CD4-positive, alpha-beta T cell treated with Interferon alpha-2 for 1 hour (primary cell): ENCODE measurements at regions not wholly inside any gene's neighbourhood (a gene's known extent, or its start where the extent isn't known, plus 50 kb on each side); places are given as distances from the start of the nearest gene placed in this dataset.

Experiments used
- DNase-seq, 2 donors: peaks; one replicate each; pipeline ENCODE4 v3.0.0-alpha.2; 2020 to 2022

DNA sequence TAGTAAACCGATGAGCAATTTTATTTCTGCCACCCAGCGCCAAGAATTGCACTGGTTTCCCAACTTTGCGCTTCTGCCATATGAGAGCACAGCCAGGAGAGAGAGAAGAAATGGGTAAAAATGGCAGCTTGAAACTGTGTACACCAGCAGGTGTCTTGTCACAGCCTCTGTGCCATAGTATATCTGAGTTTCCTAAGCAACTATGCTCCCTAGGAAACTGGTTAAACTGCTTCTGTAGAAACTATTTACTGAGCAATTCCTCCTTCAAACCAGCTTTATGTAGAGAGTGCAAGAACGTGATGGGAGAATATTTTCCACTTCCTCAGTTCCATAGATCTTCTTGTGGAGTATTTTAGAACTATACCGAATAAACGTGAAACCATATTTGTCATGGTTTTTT, 1361.3 kb downstream of the PCDH9 start:
- DNase-seq: no peak

DNA sequence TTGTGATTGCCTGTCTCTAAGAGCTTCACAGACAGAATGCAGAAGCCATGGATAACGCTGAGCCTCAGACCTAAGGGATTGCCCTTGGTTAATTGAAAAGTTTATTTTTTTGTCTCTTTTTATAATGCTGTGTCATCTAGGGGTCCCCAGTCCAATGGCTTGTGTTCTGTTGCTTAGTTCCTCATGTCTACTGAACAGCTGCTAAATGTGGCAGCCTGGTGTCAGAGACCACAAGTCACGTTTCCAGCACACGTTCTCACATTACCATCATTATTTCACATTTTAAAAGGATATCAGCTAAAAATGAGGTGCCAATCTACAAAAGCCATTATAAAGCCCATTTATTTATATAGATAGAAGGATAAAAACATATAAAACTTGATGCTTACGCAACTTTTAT, 1362.0 kb downstream of the PCDH9 start:
- no peak for DNase-seq

DNA sequence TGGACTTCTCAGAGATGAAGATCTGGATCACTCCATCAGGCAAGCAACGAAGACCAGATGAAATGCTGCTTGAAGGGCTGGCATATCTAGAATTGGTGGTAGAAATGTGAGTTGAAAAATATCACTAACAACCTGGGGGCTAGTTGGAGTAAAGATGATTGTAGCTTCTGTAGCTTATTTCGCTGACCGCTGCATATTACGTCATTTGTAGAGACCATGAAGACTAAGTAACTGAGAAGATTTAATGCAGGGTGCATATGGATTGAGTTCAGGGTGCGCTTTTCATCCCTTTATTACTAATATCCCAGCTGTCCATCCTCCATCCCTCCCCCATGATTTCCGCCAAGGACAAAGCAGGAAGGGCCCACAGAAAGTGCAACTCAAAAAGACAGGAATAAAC, 1364.0 kb downstream of the PCDH9 start:
- no peak for DNase-seq

DNA sequence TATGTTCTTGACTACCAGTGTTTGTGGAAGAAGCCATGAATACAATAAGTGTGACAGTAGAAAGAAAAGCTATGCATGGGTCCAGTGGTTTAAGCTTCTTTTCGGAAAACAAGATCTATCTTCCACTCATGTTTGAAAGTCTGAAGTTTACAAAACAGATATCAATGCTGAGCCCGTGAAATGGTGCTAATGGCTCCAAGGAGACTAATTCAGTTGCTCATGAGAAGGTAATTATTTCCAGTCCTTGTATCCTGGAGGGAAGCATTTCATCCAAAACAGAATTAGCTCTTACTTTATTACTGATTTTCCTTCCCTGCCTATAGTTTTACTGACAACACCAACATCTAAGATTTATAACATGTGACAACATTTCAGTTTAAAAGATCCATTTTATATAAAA, 1364.9 kb downstream of the PCDH9 start:
- DNase-seq: no peak

DNA sequence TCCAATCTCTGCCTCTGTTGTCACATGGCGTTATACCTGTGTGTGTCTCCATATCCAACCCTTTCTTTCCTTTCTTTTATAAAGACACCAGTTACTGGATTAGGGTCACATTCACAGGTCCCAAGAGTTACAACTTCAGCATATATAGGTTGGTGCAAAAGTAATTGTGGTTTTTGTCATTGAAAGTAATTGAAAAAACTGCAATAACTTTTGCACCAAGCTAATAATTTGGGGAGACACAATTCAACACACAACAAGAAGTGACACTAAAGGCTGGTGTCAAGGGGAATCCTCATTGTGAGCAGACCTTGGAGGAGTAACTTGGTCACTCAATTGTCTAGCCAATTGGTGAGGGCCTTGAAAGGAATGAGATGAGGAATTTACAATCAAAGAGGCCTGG, 1366.1 kb downstream of the PCDH9 start:
- no peak for DNase-seq

DNA sequence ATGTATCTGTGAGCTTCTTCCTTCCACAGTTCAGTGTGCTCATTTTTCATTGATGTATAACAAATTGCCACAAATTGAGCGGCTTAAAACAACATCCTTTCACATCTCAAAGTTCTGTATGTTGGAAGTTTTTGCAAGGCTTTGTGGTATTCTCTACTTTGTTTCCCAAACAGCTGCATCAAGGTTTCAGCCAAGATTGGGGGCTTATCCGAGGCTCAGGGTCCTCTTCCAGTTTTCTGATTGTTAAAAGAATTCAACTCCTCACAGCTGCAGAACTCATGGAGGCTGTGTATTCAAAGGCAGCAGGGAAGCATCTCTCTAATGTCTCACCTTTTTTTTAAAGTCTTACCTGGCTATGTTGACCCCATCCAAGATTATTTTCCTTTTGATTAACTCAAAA, 1369.8 kb downstream of the PCDH9 start:
- no peak for DNase-seq

DNA sequence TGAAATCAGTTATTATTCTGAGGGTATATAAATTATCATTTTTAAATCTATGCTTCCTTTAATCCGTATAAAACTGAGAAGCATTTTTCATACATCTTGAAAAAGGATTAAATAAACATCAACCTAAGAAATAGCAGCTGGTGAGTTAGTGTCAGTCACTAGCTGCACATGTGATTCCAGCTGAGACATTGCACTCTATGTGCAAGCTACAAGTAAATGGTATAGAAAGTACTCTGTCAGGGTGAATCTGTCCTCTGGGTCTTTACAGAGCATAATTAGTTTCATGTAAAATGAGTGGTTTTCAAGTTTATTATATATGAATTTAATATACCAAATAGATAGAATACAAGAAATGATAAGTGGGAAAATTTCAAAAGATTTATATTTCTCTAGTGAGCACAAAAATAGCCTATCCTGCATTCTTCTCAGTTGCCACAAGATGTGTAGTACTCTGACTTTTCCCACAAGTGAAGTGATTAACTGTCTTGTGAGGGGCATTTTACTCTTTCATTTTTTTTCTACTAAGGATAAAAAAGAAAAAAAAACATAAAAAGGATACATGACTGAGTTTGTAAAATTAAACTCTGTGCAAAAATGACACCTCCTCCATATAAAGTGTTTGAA, 1372.1 kb downstream of the PCDH9 start:
- DNase-seq: no peak

DNA sequence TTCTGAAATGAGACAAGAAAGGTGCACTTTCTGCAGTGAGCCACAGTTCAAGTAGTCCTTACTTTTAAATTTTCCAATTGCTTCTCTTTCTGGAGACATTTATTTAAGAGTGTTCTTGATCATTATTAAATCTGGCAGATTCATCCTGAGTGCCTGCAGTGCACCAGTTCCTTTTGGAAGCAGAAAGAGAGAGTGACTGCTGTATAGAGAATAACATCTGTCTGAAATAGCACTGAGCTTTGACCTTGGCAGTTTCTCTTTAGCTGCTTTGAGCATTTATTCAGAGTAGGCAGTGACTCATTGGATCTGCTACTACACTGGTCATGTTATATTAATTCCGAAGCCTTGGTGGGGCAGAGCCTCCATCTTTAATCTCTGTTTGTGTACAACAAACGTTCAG, 1373.7 kb downstream of the PCDH9 start:
- no peak for DNase-seq

DNA sequence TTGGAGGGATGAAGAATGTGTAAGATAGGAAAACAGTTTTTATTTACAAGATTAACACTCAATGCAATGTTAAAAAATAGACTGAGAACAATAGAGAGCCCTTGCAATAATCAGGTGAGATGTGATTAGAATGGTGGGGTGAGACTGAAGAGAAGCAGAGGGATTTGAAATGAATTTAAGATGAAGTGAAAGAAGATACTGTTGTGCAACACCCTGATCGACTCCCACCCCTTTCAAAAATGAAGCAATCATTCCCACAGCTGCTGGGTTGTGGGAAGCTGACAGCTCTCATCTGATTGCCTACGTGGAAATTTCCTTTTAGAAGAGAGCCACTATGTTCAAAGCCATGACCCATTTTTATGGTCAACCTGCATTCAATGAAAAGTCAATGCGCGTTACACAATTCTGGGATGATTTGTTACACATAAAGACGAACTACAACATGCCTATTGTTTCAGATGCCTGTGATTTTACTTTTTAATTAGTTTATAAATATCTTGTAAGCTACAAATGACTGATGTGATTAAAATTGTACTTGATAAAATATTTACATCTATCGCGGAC, 1374.8 kb downstream of the PCDH9 start:
- no peak for DNase-seq

DNA sequence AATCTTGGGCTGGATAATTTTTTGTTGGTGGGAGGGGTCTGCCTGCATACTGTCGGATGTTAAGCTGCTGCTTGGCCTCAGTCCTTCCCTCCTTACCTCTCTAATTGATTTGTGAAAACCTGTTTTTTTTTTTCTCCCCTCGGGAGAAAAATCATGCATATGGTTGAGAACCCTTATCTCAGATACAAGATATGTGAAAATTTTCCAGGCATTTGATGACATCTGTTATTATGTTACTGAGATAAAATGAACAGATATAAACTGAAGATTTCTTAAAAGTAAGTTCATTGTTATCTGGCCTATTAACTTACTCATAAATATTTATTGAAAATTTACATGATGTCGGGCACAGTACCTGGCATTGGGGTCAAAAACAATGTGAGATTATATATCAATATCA, 1375.7 kb downstream of the PCDH9 start:
- no peak for DNase-seq

DNA sequence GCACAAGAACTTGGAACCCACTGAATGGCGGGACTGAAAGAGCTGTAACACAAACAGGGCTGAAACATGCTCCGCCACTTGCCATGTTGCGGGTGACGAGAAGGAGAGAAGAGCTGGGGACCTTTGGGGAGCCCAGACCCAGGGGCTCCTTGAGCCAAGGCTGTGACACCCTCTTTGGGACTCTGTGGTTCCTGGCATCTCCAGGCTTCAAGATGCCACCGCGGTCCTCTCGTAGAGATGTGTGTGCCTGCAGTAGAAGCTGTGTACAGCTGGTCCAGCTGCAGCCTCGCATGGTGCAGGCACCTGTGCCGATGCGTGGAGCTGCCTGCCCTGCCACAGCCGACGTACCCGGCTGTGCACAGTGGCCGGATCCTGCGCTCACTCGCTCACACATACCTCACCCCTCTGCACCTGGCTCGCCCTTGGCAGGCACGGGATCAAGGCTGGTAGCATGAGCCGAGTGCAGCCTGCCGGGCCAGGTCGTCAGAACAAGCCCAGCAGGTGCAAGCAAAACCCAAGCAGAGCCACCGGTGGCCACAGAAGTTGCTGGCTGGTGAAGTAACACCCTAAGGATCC, 1385.8 kb downstream of the PCDH9 start:
- DNase-seq: no peak

DNA sequence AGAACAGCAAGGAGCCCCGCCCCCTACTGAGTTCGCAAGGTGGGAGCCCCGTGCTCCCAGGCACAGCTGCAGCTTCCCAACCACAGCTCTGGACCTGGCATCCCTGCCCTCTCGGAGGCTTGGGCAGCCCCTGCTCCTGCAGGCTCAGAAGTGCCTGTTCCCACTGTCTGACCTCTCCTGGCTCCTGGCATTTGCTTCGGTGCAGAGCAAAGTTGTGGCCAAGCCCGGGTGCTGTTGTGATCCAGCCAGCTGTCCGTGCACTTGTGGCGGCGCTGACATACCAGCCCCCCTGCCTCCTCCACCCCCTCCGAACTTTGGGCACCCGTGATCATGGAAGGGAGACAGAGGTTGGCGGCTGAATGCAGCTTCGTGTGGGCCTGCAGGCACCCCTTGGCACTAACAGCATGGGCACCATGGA, 1386.8 kb downstream of the PCDH9 start:
- DNase-seq: no peak

DNA sequence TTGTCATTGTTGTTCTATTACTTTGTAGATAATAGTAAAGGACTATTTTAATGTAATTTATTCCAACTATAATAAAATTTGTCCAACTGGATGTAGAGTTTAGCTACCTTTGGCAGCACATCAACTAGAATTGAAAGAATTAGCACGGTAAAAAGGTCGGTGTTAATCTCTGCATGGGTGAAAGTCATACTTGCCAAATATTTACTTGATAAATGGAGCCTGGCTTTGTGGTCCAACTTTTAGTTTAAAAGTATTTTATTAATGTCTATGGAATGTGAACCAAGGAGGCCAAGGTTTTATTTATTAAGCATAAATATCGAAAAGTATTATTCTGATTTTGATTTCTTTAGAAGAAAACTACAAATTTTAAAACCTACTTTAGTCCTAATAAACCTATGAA, 1389.0 kb downstream of the PCDH9 start:
- no peak for DNase-seq

DNA sequence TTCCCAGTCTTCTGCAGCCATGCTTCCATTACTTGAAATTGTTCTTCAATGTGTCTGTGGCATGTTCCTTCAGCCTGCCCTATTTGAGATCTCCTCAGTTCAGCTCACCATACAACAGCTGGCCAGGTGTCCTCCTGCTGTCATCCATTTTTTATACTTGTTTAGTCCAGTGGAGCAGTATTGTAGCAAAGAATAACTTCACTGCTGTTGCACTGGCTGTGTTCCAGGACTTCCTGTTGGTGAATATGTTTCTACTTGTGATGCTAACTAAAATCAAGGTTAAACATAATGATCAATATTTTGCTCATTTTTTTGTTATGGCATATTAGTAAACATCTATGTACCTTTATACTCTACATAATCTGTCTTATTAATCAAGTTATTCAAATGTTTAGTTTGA, 1394.1 kb downstream of the PCDH9 start:
- DNase-seq: no peak

DNA sequence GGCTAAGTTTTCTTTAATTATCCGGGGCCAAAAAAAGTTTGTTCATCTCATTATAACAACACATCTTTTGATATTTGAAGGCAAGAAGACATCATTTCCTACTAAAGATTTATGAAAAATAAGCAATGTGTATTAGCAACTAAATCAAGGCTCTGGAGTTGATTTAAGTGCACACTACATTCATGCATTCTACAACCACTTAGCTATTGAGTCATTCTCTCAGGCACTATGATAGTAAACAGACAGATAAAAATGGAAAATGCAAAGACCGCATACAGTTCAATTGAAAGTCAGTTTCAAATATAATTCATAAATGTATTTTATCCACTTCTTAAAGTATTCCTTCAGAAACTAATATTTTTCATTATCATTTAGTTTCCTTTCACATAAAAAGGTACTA, 1395.2 kb downstream of the PCDH9 start:
- DNase-seq: no peak

DNA sequence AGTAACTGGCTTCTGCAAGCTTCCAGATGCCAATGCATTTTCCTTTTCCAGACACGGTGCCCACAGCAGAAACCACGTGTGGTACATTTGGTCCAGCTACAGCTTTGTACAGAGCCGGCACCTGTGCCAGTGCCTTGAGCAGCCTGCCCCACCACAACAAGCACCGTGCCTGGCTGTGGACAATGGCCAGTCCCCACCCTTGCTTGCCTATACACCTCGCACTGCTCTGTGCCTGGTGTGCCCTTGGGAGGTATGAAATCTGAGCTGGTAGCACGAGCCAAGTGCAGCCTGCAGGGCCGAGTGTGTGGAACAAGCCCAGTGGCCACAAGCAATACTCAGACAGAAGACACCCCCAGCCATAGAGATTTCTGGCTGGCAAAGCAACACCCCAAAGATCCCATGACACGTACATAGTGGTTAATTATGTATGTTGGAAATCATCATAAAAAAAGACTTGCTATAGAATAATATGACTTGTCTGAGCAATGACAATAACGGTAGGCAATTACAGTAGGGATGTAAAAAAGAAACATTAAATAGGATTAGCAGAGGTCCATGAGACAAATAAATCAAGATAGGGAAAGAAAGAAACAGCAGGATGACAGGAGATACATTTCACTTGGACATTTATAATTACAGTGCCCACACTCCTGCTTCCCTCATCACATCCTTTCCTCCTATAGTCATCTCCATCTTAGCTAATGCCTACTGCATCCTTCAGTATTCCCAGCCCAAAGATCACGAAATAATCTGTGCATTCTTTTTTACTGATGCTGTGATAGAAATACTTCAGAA, 1399.5 kb downstream of the PCDH9 start:
- DNase-seq: no peak

DNA sequence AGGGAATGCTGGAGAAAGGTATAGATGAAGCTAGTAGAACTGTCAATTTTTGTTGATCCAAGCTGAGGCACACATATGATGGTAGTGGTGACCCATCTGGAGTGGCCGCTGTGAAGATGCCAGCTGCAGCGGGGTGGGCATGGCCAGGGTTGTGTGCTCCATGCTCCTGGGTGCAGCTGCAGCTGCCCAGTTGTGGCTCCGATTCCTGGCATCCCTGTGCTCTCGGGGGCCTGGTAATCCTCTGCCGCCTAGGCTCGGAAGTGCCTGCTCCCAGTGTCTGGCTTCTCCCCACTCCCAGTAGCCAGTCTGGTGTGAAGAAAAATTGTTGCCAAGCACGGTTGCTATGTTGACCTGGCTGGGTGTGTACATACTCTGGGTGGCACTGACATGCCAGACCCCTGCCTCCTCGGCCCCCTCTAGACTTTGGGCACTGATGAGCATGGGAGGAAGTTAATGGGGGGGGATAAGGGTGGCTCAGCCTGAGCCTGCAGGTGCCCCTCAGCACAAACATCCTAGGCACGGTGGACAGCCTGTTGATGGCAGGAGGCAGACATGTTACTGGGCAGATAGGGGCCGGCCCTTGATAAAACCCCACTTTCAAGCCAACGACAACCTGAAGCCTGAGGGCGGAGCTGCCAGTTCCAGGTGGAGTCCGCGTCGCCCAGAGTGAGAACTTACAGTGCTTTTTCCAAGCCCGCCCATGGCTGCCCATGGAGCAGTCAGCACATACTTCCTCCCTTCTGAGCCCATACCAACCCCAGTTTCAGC, 1400.7 kb downstream of the PCDH9 start:
- DNase-seq: no peak

DNA sequence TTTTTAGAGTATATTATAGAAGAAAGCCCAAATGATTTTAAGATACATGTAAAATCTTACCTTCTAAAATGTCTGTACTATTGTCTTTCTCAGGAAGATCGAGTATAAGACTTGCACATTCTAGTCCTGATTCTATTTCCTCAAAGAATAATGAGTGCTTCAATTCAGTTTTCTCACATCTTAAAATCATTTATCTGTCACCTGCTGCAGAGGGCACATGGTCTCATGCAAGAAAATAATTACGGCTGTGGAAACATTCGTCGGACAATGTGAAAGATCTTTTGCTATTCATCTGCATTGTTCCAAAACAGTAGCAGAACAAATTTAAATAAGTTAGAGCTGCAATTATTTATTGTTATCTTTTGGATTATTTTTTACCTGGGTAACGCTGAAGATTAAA, 1403.5 kb downstream of the PCDH9 start:
- no peak for DNase-seq

DNA sequence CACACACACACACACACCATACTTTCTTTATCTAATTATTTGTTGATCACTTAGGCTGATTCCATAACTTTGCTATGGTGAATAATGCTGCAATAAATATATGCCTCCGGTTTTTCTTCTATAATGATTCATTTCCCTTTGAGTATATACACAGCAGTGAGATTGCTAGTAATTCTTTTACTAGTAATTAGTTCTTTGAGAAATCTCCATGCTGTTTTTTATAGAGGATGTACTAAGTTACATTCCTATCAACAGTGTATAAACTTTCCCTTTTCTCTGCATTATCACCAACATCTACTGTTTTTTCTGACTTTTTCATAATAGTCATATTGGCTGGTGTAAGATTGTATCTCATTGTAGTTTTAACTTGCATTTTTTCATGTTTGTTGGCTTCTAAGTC, 1405.1 kb downstream of the PCDH9 start:
- no peak for DNase-seq

DNA sequence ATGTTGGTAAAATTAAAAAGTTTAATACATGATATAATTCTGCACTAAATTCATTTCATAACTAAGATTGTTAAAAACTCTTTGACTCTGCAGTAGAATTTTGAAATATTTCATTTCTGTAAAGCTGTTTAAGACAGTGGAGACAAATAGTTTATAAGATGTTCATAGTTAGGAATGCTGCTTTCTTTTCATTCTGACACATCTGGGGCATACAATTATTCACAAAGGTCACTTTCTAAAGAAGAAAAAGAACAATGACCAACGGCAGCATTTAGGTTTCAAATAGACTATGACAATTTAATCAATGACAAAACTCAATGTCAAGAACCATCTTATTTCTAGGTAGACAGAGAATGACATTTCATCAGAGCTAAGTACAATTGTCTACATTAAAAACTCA, 1422.1 kb downstream of the PCDH9 start:
- DNase-seq: no peak

DNA sequence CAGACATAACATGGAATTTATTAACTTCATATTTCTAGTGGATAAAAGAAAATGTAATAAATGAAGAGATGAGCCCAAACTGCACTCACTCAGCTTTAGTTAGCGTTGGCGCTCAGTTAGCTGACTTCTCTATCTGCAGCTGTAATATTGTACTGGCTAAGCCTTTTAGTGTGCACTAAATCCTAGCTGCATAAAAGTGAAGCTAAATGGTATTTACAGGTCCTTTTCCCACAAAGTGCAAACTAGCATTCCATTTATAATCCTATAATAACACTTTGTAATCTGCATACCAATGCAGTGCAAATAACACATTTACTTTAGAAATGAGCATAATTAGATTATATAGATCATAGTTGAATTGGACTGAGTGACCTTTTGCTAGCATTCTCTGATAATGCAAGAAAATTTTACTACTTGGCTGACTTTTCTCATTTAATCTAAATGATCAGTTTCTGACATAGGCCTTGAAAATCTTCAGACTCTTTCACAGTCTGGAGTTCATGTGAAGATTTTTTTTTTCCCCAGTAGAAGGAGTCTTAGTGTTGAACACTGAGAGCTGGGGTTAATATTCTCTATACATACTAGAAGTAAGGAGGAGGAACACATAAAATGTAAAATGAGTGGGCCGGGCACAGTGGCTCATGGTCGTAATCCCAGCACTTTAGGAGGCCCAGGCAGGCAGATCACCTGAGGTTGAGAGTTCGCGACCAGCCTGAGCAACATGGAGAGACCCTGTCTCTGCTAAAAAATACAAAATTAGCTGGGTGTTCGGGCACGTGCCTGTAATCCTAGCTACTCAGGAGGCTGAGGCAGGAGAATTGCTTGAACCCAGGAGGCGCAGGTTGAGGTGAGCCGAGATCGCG, 1426.4 kb downstream of the PCDH9 start:
- no peak for DNase-seq

DNA sequence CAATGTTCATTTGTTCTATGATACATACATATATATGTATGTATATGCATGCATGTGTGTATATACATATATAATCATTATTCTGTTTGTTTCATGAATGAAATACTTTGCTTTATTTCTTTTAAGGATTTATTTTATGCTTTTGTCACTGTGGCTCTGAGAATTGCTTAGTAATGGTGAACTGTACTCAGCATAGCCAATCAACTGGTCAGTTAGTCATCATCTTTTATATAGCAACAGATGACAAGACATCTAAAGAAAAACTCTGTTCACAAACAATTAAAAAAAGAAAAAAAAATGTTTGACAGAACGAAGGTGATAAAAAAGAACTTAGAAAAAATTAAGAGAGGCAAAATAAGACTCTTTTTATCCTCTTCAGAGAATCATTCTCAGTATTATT, 1440.3 kb downstream of the PCDH9 start:
- no peak for DNase-seq
